ENCODE measurements at regions not wholly inside any gene's neighbourhood (a gene's known extent, or its start where the extent isn't known, plus 50 kb on each side); places are given as distances from the start of the nearest gene placed in this dataset.

DNA sequence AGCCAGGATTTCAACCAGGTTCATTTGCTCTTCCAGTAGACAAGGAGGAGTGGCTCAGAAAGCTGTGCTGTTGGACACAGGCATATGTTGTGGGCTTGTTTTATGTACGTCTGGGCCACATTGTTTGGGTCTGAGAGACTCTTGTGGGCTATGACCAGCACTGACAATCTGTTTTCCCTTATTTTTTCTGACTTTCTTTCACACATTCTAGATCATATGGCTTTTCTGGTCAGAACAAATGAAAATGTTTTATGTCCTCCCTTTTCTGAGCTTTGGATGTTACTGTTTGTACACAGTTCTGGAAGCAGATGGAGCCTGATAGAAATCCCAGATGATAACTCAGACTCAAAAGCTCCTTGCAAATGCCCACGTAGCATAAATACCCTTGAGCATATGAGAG lies 85.8 kb upstream of the RGMA start:
- TF ChIP-seq EZH2 (IDR thresholded peaks at IDR 0.05; ENCODE audit: insufficient read depth, poor library complexity, severe bottlenecking) (no peak), EZH2phosphoT487 (IDR thresholded peaks at IDR 0.05; ENCODE audit: insufficient read depth, low read depth) (no peak)
